IMR-90 (cell line): ENCODE measurements at regions not wholly inside any gene's neighbourhood (a gene's known extent, or its start where the extent isn't known, plus 50 kb on each side); places are given as distances from the start of the nearest gene placed in this dataset.

Source experiments
- BHLHE40 ChIP-seq: fragments of 150-350 bp; IDR thresholded peaks from 2 replicates; pipeline ENCODE4 v1.6.1; 2016; ENCODE audit warnings: mild to moderate bottlenecking, low read depth, low read length
- CEBPB ChIP-seq: IDR thresholded peaks from 2 replicates; pipeline ENCODE4 v1.6.1; 2012; ENCODE audit warnings: low read depth, low read length, improper control_type of control experiment
- CTCF ChIP-seq: conservative IDR thresholded peaks from 2 replicates; pipeline ENCODE4 v1.5.1; 2012; ENCODE audit warnings: mild to moderate bottlenecking, low read depth, low read length, improper control_type of control experiment
- ELK1 ChIP-seq: fragments of 150-350 bp; IDR thresholded peaks from 2 replicates; pipeline ENCODE4 v1.6.1; 2016; ENCODE audit warnings: low read depth, mild to moderate bottlenecking, low read length, moderate library complexity, borderline replicate concordance
- FOS ChIP-seq: fragments of 150-350 bp; IDR thresholded peaks from 2 replicates; pipeline ENCODE4 v1.6.1; 2016; ENCODE audit warnings: low read depth, low read length
- MAFK ChIP-seq: IDR thresholded peaks from 2 replicates; pipeline ENCODE4 v1.6.1; 2012; ENCODE audit warnings: low read depth, low read length, improper control_type of control experiment
- MAZ ChIP-seq: IDR thresholded peaks from 2 replicates; pipeline ENCODE4 v1.6.1; 2012; ENCODE audit warnings: low read depth, mild to moderate bottlenecking, low read length, improper control_type of control experiment, moderate library complexity, borderline replicate concordance
- MXI1 ChIP-seq: IDR thresholded peaks from 2 replicates; pipeline ENCODE4 v1.6.1; 2012; ENCODE audit warnings: low read depth, mild to moderate bottlenecking, low read length, moderate library complexity, borderline replicate concordance
- NFE2L2 ChIP-seq: fragments of 150-350 bp; IDR thresholded peaks from 2 replicates; pipeline ENCODE4 v1.6.1; 2016; ENCODE audit warnings: low read depth, mild to moderate bottlenecking, low read length
- POLR2A ChIP-seq: IDR thresholded peaks from 2 replicates; pipeline ENCODE4 v1.6.1; 2012; ENCODE audit warnings: mild to moderate bottlenecking, low read depth, low read length
- RAD21 ChIP-seq: IDR thresholded peaks from 2 replicates; pipeline ENCODE4 v1.6.1; 2012; ENCODE audit warnings: low read length, improper control_type of control experiment
- SMC3 ChIP-seq: fragments of 150-350 bp; IDR thresholded peaks from 2 replicates; pipeline ENCODE4 v1.6.1; 2016; ENCODE audit warnings: low read depth, mild to moderate bottlenecking, antibody characterized with exemption, low read length, moderate library complexity
- USF2 ChIP-seq: fragments of 150-350 bp; IDR thresholded peaks from 2 replicates; pipeline ENCODE4 v1.6.1; 2017; ENCODE audit warnings: mild to moderate bottlenecking, antibody characterized with exemption, low read length, low read depth

- no peak for TF ChIP-seq CTCF
- no peak for TF ChIP-seq POLR2A
- no peak for TF ChIP-seq MXI1
- no peak for TF ChIP-seq ELK1
- TF ChIP-seq RAD21: no peak
- no peak for TF ChIP-seq MAFK
- no peak for TF ChIP-seq SMC3
- TF ChIP-seq MAZ: no peak
- TF ChIP-seq FOS: no peak
- TF ChIP-seq NFE2L2: no peak
- no peak for TF ChIP-seq BHLHE40
- no peak for TF ChIP-seq CEBPB
- no peak for TF ChIP-seq USF2
Observed at GRCh38 chr14:52150162-52150561, 81.3 kb upstream of the NID2 start.
